Psoas muscle (tissue), 7 donors: ENCODE measurements at regions not wholly inside any gene's neighbourhood (a gene's known extent, or its start where the extent isn't known, plus 50 kb on each side); places are given as distances from the start of the nearest gene placed in this dataset.

Source experiments
- ATAC-seq, 4 donors: fragments of 200-7000 bp; cut with Tn5 transposase; one replicate each; pipeline ENCODE4 v1.9.1; 2020; ENCODE audit warnings: moderate library complexity in 3 of 4, mild to moderate bottlenecking in 2 of 4
- DNase-seq, 2 donors: peaks; one replicate each; pipeline ENCODE4 v3.0.0-alpha.2; 2020
- H3K27ac ChIP-seq: fragments of 200-600 bp; one replicate; pipeline ENCODE4 v1.8.0; 2022
- H3K27me3 ChIP-seq, 3 donors: fragments of 200-600 bp in 1 of 3; one replicate each; pipeline versions ENCODE4 v1.6.1 to v1.8.0; 2013 to 2022; ENCODE audit warnings: low read length in 2 of 3, mild to moderate bottlenecking in 2 of 3, moderate library complexity in 1 of 3; ENCODE audit not compliant: insufficient read depth in 3 of 3
- H3K36me3 ChIP-seq, 2 donors: fragments of 200-600 bp in 1 of 2; one replicate each; pipeline versions ENCODE4 v1.6.1 to v1.8.0; 2013 to 2022; ENCODE audit warnings: low read depth in 1 of 2, mild to moderate bottlenecking in 1 of 2, moderate library complexity in 1 of 2; ENCODE audit not compliant: insufficient read depth in 1 of 2
- H3K4me1 ChIP-seq: fragments of 200-600 bp; one replicate; pipeline ENCODE4 v1.8.0; 2022
- H3K4me3 ChIP-seq: fragments of 200-600 bp; one replicate; pipeline ENCODE4 v1.8.0; 2022; ENCODE audit warnings: mild to moderate bottlenecking
- H3K9me3 ChIP-seq: fragments of 200-600 bp; one replicate; pipeline ENCODE4 v1.8.0; 2022
- CTCF ChIP-seq: fragments of 200-600 bp; IDR thresholded peaks from one replicate; pipeline ENCODE4 v1.8.0; 2022; ENCODE audit warnings: antibody characterized with exemption
- WGBS, 3 donors: extraction: QIAGEN DNeasy Blood & Tissue Kit; methylation state at CpG; one replicate each; pipeline versions ENCODE4 v1.1.6 to v1.1.7; 2013; 5-methylcytosine and 5-hydroxymethylcytosine counted together
- intact Hi-C, 2 donors: fragments of 100-400 bp; cut with DNase I; formaldehyde crosslinking; loops; one replicate each; pipeline versions ENCODE4 v1.11.0 to v1.14.2; 2022
- donor health status: healthy with polysubstance abuse.
- donor health status: DM: no; HTN: no; CAD: no; lungs with moderate emphysema.
- donor health status: Bipolar disorder and iron deficiency.
- donor health status: healthy.
- donor health status: DM: yes; HTN: yes; CAD: no.
- donor health status: DM: no; HTN: no; CAD: no.
- donor health status: DM: yes; HTN: yes; CAD: no.

- ATAC-seq (no peak), DNase-seq (no peak)
- Histone ChIP-seq H3K4me3 (no peak overlapping the region), H3K27me3 (no peaks in the 10 kb centered on the region), H3K36me3 (no peaks in the 10 kb centered on the region), H3K27ac (no peak overlapping the region), H3K4me1 (no peaks in the 10 kb centered on the region), H3K9me3 (no peaks in the 10 kb centered on the region)
- intact Hi-C loops, result no loop called here
- WGBS, 3 donors, result 83 to 94% (median 94%) methylated on average over 6 of the region's 6 CpGs
- TF ChIP-seq CTCF, result no peak
Observed at GRCh38 chr13:106744516-106744915, 176.6 kb upstream of the ARGLU1 start.

GRCh38 chr13:106738186-106738678 is 170.3 kb upstream of the ARGLU1 start:
- H3K4me3 ChIP-seq, result no peak overlapping the region
- no peaks in the 10 kb centered on the region for H3K27me3 ChIP-seq
- WGBS, 3 donors, result 31 to 38% (median 35%) methylated on average over 10 of the region's 10 CpGs
- ATAC-seq (no peak), DNase-seq (no peak)
- H3K9me3 ChIP-seq, result no peaks in the 10 kb centered on the region
- intact Hi-C loops, result no loop called here
- no peak overlapping the region for H3K27ac ChIP-seq
- H3K4me1 ChIP-seq, result no peaks in the 10 kb centered on the region
- H3K36me3 ChIP-seq, result no peaks in the 10 kb centered on the region
- TF ChIP-seq CTCF, result no peak

GRCh38 chr13:106736941-106737340 is 169.0 kb upstream of the ARGLU1 start:
- DNase-seq (no peak), ATAC-seq (no peak)
- no peaks in the 10 kb centered on the region for H3K27me3 ChIP-seq
- no peaks in the 10 kb centered on the region for H3K4me1 ChIP-seq
- H3K9me3 ChIP-seq, result no peaks in the 10 kb centered on the region
- no peak for TF ChIP-seq CTCF
- no peaks in the 10 kb centered on the region for H3K36me3 ChIP-seq
- intact Hi-C loops, result no loop called here
- no peak overlapping the region for H3K4me3 ChIP-seq
- H3K27ac ChIP-seq, result no peak overlapping the region
- 95 to 97% (median 96%) methylated on average over 12 of the region's 12 CpGs for WGBS, 3 donors

GRCh38 chr13:106734198-106734597 is 166.3 kb upstream of the ARGLU1 start:
- no peak overlapping the region for H3K4me3 ChIP-seq
- no peaks in the 10 kb centered on the region for H3K36me3 ChIP-seq
- WGBS, 3 donors, result 64 to 80% (median 64%) methylated on average over 6 of the region's 6 CpGs
- H3K27ac ChIP-seq, result no peak overlapping the region
- intact Hi-C loops, result no loop called here
- H3K27me3 ChIP-seq, result no peaks in the 10 kb centered on the region
- ATAC-seq, result no peak
- DNase-seq, result no peak
- no peaks in the 10 kb centered on the region for H3K9me3 ChIP-seq
- no peaks in the 10 kb centered on the region for H3K4me1 ChIP-seq
- TF ChIP-seq CTCF, result no peak

- Histone ChIP-seq H3K27me3 (no peaks in the 10 kb centered on the region), H3K4me3 (no peak overlapping the region), H3K9me3 (peaks cover 13% of the 10 kb centered on the region), H3K27ac (no peak overlapping the region), H3K36me3 (no peaks in the 10 kb centered on the region), H3K4me1 (no peaks in the 10 kb centered on the region)
- WGBS, 3 donors, result 84 to 90% (median 84%) methylated on average over 6 of the region's 6 CpGs
- no peak for ATAC-seq
- DNase-seq, result no peak
- intact Hi-C loops, result no loop called here
- TF ChIP-seq CTCF, result no peak
Observed at GRCh38 chr13:106723036-106723435, 155.1 kb upstream of the ARGLU1 start.
